ENCODE measurements at regions not wholly inside any gene's neighbourhood (a gene's known extent, or its start where the extent isn't known, plus 50 kb on each side); places are given as distances from the start of the nearest gene placed in this dataset.

DNA sequence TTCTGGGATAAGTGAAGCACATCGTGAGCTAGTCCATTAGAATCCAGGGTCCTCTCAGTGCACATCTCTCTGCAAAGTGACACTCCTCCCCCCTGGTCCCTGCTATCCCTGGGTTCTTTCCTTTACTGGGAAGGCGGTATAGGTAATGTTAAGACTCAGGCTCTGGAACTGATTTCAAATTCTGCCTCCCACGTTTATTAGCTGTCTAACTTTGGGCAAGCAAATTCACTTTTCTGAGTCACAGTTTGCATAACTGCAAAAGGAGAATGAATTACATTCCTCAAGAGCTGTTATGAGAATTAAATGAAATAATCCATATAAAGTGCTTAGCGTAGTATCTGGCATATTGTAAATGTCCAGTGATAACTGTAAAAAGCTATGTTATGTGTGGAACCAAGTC, 168.1 kb upstream of the LRRN1 start:
- no peaks in the 10 kb centered on the region for H3K36me3 Mint-ChIP-seq
- no peak overlapping the region for H3K4me3 Mint-ChIP-seq
- H3K27me3 Mint-ChIP-seq (ENCODE audit: low read depth) = no peaks in the 10 kb centered on the region
- TF ChIP-seq, protein P1, sequence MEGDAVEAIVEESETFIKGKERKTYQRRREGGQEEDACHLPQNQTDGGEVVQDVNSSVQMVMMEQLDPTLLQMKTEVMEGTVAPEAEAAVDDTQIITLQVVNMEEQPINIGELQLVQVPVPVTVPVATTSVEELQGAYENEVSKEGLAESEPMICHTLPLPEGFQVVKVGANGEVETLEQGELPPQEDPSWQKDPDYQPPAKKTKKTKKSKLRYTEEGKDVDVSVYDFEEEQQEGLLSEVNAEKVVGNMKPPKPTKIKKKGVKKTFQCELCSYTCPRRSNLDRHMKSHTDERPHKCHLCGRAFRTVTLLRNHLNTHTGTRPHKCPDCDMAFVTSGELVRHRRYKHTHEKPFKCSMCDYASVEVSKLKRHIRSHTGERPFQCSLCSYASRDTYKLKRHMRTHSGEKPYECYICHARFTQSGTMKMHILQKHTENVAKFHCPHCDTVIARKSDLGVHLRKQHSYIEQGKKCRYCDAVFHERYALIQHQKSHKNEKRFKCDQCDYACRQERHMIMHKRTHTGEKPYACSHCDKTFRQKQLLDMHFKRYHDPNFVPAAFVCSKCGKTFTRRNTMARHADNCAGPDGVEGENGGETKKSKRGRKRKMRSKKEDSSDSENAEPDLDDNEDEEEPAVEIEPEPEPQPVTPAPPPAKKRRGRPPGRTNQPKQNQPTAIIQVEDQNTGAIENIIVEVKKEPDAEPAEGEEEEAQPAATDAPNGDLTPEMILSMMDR (IDR thresholded peaks at IDR 0.05; ENCODE audit: unreplicated experiment) = no peak
- peaks cover 14% of the 10 kb centered on the region for H3K4me1 Mint-ChIP-seq
- DNase-seq (ENCODE audit: low spot score in 2 of 2, unreplicated experiment in 2 of 2) = no peak
- peaks cover 8% of the 10 kb centered on the region for H3K9me3 Mint-ChIP-seq
- H3K27ac Mint-ChIP-seq = no peak overlapping the region

DNA sequence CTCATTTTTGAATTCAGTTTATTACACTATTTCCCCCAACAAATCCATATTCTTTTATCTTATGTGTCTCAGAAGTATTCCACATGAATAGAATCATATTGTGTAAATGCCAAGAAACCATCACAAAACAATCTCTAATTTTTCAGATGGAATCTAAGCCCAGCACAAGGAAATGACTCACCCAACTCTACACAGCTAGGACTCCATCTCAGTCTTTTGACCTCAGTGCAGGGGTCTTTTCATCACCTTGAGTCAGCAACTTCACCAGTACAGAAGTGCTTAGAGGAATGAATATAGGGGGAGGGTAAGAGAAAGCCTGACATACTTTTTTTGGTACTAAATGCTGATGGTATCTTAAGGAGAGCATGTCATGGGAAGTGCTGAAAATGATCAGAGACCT, 169.3 kb upstream of the LRRN1 start:
- no peak overlapping the region for H3K4me3 Mint-ChIP-seq
- H3K4me1 Mint-ChIP-seq = peaks cover 14% of the 10 kb centered on the region
- H3K27ac Mint-ChIP-seq = no peak overlapping the region
- no peak for DNase-seq (ENCODE audit: low spot score in 2 of 2, unreplicated experiment in 2 of 2)
- TF ChIP-seq, protein P1 (IDR thresholded peaks at IDR 0.05; ENCODE audit: unreplicated experiment) = no peak
- H3K27me3 Mint-ChIP-seq (ENCODE audit: low read depth) = no peaks in the 10 kb centered on the region
- peaks cover 8% of the 10 kb centered on the region for H3K9me3 Mint-ChIP-seq
- H3K36me3 Mint-ChIP-seq = no peaks in the 10 kb centered on the region

DNA sequence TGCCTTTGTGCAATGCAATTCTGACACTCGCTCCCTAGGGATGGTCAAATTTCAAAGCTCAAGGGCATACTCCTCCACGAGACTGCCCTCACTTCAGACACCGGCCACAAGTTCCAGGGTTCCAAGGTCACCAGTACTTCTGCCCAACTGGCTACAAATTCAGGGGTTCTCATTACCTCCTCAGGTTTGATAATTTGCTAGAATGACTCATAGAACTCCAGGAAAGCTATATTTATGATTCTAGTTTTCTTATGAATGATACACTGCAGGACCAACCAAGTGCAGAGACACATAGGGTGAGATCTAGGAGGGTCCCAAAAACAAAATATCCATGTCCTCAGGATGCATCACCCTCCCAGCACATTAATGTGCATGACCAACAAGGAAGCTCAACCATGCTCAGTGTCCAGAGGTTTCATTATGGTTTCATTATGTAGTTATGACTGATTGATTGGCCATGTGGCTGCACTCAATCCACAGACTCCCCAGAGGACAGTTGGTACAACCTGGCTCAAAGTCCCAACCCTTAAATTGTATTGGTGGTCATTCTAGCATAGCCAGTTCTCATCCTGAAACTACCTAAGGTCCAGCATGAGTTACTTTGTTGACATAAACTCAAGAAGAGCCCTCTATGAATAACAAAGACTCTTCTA, 170.4 kb upstream of the LRRN1 start:
- TF ChIP-seq, protein P1 (IDR thresholded peaks at IDR 0.05; ENCODE audit: unreplicated experiment) = no peak
- peaks cover 14% of the 10 kb centered on the region for H3K4me1 Mint-ChIP-seq
- DNase-seq (ENCODE audit: low spot score in 2 of 2, unreplicated experiment in 2 of 2) = no peak
- peaks cover 13% of the 10 kb centered on the region for H3K9me3 Mint-ChIP-seq
- no peak overlapping the region for H3K4me3 Mint-ChIP-seq
- no peaks in the 10 kb centered on the region for H3K36me3 Mint-ChIP-seq
- no peaks in the 10 kb centered on the region for H3K27me3 Mint-ChIP-seq (ENCODE audit: low read depth)
- H3K27ac Mint-ChIP-seq = no peak overlapping the region

DNA sequence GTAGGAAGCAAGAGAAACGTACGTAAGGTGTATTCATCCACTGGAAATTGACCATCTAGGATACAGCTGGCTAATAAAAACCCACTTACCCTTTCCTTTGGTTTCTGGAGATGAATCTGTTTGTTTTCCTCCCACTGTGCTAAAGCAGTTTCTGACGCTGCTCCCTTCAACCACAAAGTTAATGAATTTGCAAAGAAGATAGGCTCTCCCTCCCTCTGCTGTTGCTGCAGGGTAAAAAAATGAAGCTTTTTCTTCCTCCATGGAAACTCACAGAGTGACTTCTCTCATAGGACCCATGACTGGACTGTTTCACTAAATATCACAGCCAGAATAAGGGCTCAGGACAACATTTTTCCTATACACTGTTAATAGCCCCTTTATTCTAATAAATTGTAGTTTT, 172.1 kb upstream of the LRRN1 start:
- no peak overlapping the region for H3K27ac Mint-ChIP-seq
- TF ChIP-seq, protein P1 (IDR thresholded peaks at IDR 0.05; ENCODE audit: unreplicated experiment) = no peak
- H3K4me1 Mint-ChIP-seq = peaks cover 14% of the 10 kb centered on the region
- H3K36me3 Mint-ChIP-seq = no peaks in the 10 kb centered on the region
- no peak for DNase-seq (ENCODE audit: low spot score in 2 of 2, unreplicated experiment in 2 of 2)
- no peak overlapping the region for H3K4me3 Mint-ChIP-seq
- peaks cover 18% of the 10 kb centered on the region for H3K9me3 Mint-ChIP-seq
- H3K27me3 Mint-ChIP-seq (ENCODE audit: low read depth) = no peaks in the 10 kb centered on the region

DNA sequence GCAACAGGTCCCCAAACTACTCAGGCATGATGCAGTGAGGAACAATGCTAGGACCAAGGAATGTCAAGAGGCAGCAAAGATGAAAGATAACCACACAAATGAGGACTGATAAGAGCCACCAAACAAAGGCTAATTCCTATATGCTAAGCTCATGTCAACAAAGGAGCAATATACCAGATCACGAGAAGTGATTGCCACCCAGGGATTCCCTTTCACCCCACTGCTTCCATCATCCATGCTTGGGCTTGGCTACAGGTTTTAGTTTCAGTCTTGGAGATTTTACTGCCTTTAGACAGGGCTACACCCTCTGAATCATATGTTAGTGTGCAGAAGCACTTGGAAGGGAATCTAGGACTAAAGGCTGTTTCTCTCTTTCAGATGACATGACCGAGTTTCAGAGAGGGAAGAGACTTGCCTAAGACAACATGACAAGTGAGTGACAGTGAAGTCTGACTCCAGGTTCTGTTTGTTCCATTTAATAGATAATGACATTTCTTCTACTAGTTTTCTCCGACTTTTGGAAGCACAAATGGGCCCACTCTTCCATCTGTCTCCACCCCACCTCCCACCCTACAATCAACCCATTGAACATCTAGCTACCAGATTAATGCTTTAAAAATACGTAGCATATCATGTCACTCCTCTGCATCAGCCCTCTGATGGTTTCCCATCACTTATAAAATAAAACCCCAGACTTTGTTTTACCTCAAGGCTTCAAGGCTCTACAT, 173.5 kb upstream of the LRRN1 start:
- no peaks in the 10 kb centered on the region for H3K27me3 Mint-ChIP-seq (ENCODE audit: low read depth)
- no peaks in the 10 kb centered on the region for H3K36me3 Mint-ChIP-seq
- H3K4me1 Mint-ChIP-seq = peaks cover 14% of the 10 kb centered on the region
- H3K4me3 Mint-ChIP-seq = no peak overlapping the region
- TF ChIP-seq, protein P1 (IDR thresholded peaks at IDR 0.05; ENCODE audit: unreplicated experiment) = no peak
- H3K9me3 Mint-ChIP-seq = peaks cover 28% of the 10 kb centered on the region
- H3K27ac Mint-ChIP-seq = no peak overlapping the region
- no peak for DNase-seq (ENCODE audit: low spot score in 2 of 2, unreplicated experiment in 2 of 2)

Data from mesothelial cell of epicardium (in vitro differentiated cells).